ENCODE measurements at regions not wholly inside any gene's neighbourhood (a gene's known extent, or its start where the extent isn't known, plus 50 kb on each side); places are given as distances from the start of the nearest gene placed in this dataset.

DNA sequence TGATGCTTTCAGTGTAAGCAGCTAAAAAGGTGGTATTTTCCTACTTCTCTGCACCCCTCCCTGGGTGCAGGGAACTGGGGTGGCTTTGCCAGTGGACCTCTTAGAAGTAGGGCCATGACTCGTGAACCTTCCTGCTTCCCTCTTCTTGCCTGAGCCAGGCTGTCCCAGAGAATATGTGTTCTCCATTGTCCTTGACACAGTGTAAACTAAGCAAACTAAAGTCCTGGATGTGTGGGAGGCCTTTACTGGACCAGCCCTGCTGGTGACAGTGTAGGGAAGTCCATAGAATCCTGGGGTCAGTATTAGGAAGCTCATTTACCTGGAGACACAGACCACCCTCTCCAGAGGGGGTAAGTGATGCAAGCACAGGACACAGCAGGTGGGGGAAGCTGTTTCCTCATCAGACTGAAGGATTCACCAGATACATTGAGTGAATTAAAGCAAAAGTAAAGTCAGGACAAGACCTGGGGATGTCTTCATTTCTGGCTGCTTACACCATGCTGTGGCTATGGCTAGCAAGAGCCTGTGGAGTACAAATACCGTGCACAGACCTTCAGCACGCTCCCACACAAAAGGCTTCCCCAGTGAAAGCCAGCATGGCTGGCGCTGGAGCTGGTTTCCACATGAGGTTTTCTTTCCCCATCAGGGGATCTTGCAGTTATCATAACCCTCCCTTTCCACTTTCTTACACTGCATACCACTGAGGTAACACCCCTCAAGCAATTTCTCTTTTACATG, 64.8 kb upstream of the LPP start:
- no peak for DNase-seq (ENCODE audit: low spot score)
- TF ChIP-seq GABPA (IDR thresholded peaks at IDR 0.05 in 1 of 2, conservative IDR thresholded peaks at IDR 0.05 in 1 of 2) (no peak), SP1 (IDR thresholded peaks at IDR 0.05) (no peak), TAF1 (conservative IDR thresholded peaks at IDR 0.05) (no peak), YY1 (IDR thresholded peaks at IDR 0.05) (no peak), JUND (IDR thresholded peaks at IDR 0.05) (no peak), FOXA2 (IDR thresholded peaks at IDR 0.05) (no peak), ATF3 (IDR thresholded peaks at IDR 0.05) (no peak), MAX (IDR thresholded peaks at IDR 0.05) (no peak), NR2F2 (IDR thresholded peaks at IDR 0.05) (no peak), FOXA1 (IDR thresholded peaks at IDR 0.05) (no peak), HNF4A (conservative IDR thresholded peaks at IDR 0.05) (no peak), HNF4G (IDR thresholded peaks at IDR 0.05) (no peak), EGR1 (IDR thresholded peaks at IDR 0.05; ENCODE audit: low read depth in 2 of 2) (no peak), RXRA (IDR thresholded peaks at IDR 0.05) (no peak), RAD21 (IDR thresholded peaks at IDR 0.05) (no peak)
- TF ChIP-seq, protein P1, sequence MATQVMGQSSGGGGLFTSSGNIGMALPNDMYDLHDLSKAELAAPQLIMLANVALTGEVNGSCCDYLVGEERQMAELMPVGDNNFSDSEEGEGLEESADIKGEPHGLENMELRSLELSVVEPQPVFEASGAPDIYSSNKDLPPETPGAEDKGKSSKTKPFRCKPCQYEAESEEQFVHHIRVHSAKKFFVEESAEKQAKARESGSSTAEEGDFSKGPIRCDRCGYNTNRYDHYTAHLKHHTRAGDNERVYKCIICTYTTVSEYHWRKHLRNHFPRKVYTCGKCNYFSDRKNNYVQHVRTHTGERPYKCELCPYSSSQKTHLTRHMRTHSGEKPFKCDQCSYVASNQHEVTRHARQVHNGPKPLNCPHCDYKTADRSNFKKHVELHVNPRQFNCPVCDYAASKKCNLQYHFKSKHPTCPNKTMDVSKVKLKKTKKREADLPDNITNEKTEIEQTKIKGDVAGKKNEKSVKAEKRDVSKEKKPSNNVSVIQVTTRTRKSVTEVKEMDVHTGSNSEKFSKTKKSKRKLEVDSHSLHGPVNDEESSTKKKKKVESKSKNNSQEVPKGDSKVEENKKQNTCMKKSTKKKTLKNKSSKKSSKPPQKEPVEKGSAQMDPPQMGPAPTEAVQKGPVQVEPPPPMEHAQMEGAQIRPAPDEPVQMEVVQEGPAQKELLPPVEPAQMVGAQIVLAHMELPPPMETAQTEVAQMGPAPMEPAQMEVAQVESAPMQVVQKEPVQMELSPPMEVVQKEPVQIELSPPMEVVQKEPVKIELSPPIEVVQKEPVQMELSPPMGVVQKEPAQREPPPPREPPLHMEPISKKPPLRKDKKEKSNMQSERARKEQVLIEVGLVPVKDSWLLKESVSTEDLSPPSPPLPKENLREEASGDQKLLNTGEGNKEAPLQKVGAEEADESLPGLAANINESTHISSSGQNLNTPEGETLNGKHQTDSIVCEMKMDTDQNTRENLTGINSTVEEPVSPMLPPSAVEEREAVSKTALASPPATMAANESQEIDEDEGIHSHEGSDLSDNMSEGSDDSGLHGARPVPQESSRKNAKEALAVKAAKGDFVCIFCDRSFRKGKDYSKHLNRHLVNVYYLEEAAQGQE (IDR thresholded peaks at IDR 0.05) = no peak
- TF ChIP-seq, protein P2, sequence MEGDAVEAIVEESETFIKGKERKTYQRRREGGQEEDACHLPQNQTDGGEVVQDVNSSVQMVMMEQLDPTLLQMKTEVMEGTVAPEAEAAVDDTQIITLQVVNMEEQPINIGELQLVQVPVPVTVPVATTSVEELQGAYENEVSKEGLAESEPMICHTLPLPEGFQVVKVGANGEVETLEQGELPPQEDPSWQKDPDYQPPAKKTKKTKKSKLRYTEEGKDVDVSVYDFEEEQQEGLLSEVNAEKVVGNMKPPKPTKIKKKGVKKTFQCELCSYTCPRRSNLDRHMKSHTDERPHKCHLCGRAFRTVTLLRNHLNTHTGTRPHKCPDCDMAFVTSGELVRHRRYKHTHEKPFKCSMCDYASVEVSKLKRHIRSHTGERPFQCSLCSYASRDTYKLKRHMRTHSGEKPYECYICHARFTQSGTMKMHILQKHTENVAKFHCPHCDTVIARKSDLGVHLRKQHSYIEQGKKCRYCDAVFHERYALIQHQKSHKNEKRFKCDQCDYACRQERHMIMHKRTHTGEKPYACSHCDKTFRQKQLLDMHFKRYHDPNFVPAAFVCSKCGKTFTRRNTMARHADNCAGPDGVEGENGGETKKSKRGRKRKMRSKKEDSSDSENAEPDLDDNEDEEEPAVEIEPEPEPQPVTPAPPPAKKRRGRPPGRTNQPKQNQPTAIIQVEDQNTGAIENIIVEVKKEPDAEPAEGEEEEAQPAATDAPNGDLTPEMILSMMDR (IDR thresholded peaks at IDR 0.05; ENCODE audit: low read depth, low read length, missing input control) = no peak
- TF ChIP-seq, protein P3, sequence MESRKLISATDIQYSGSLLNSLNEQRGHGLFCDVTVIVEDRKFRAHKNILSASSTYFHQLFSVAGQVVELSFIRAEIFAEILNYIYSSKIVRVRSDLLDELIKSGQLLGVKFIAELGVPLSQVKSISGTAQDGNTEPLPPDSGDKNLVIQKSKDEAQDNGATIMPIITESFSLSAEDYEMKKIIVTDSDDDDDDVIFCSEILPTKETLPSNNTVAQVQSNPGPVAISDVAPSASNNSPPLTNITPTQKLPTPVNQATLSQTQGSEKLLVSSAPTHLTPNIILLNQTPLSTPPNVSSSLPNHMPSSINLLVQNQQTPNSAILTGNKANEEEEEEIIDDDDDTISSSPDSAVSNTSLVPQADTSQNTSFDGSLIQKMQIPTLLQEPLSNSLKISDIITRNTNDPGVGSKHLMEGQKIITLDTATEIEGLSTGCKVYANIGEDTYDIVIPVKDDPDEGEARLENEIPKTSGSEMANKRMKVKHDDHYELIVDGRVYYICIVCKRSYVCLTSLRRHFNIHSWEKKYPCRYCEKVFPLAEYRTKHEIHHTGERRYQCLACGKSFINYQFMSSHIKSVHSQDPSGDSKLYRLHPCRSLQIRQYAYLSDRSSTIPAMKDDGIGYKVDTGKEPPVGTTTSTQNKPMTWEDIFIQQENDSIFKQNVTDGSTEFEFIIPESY (IDR thresholded peaks at IDR 0.05) = no peak
- no peaks in the 10 kb centered on the region for H3K4me1 ChIP-seq (ENCODE audit: control insufficient read depth in 4 of 4, insufficient read depth in 4 of 4, low read length in 3 of 4)

More for the DNA sequence above, 64.8 kb upstream of the LPP start:
- Histone ChIP-seq H3K36me3 (ENCODE audit: control insufficient read depth in 4 of 4, insufficient read depth in 3 of 4, low read depth in 1 of 4, low read length in 3 of 4) (no peaks in the 10 kb centered on the region), H3K27ac (ENCODE audit: low read depth in 1 of 2, low read length in 2 of 2) (no peak overlapping the region), H3K4me3 (ENCODE audit: low read depth in 1 of 3, low read length in 3 of 3) (no peak overlapping the region), H3K9ac (ENCODE audit: low read depth in 1 of 2, low read length in 2 of 2) (no peak overlapping the region), H3K27me3 (ENCODE audit: control insufficient read depth in 4 of 4, insufficient read depth in 4 of 4, low read length in 3 of 4) (no peaks in the 10 kb centered on the region), H3K9me3 (ENCODE audit: control insufficient read depth in 4 of 4, low read length in 3 of 4) (no peaks in the 10 kb centered on the region)
- 96% methylated on average over 4 of the region's 4 CpGs for WGBS

All from liver (tissue), 8 donors.